ENCODE measurements at regions not wholly inside any gene's neighbourhood (a gene's known extent, or its start where the extent isn't known, plus 50 kb on each side); places are given as distances from the start of the nearest gene placed in this dataset.
A peak's percentile ranks its signal among the peaks of the same experiment; 100 is the strongest.

DNA sequence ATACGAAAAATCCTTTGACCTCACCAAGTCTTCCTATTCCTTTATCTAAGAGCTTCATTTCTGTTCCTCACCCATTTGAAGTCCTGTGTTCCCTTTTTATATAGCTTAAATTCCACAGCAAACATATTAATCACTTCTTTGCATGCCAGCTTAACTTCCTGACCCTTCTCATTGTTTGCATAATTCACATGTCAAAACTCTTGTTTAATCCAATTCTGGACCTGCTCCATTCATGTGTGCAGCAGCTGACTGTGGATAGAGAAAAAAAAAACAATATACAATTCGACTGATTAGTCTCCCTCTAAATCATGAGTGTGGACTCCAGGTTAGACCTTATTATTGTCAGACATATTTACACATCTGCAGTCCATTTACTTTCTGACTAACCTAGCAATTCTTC, 991.2 kb upstream of the TENM4 start:
- no peak for ATAC-seq
- Histone ChIP-seq H3K9me3 (ENCODE audit: control insufficient read depth, low read length) (no peaks in the 10 kb centered on the region), H3K4me1 (ENCODE audit: control insufficient read depth, insufficient read depth, low read length) (no peaks in the 10 kb centered on the region), H3K27ac (ENCODE audit: low read length) (no peak overlapping the region), H3K27me3 (ENCODE audit: control insufficient read depth, insufficient read depth) (no peaks in the 10 kb centered on the region), H3K4me3 (ENCODE audit: low read length) (no peak overlapping the region)
- intact Hi-C loops (cut with DNase I): no loop called here
- WGBS: 60% methylated on average over 2 of the region's 2 CpGs
- no peak for DNase-seq

DNA sequence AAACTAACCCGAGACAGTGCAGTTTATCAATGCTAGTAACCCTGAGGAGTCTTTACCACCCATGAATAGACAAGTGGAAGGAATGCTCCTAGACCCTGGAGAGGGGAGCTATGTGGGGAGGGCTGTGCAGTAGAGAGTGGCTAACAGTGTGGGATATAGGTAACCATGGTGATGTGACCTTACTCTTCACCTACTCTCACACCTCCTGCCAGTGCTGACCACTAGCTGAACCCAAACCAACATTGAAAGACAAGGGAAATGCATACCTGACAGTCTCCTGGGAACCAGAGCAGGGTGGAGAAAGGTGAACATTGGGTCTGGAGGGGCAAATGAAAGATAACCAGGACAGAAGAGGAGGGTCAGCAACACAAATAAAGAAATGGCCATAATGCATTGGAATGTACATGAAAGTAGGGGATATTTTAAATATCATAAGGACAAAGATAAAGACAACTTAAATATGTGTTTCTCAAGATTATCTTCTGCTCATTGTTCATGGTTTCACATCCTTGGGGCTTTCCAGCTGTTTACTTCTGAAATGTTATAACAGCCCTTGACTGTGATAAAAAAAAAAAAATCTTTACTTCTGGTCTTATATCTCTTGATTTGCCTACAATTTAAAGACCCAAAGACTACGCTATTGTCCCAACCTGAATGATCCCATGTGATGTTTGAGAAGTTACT, 983.3 kb upstream of the TENM4 start:
- Histone ChIP-seq H3K4me3 (ENCODE audit: low read length) (no peak overlapping the region), H3K4me1 (ENCODE audit: control insufficient read depth, insufficient read depth, low read length) (no peaks in the 10 kb centered on the region), H3K27ac (ENCODE audit: low read length) (no peak overlapping the region), H3K27me3 (ENCODE audit: control insufficient read depth, insufficient read depth) (no peaks in the 10 kb centered on the region), H3K9me3 (ENCODE audit: control insufficient read depth, low read length) (no peaks in the 10 kb centered on the region)
- no peak for DNase-seq
- intact Hi-C loops (cut with DNase I): loop anchor here in 1 of 4 donors (10.0 kb wide), 1 partner anchor 49 kb away; no protein-coding TSS in a partner anchor
- ATAC-seq: no peak
- 60% methylated on average over 2 of the region's 2 CpGs for WGBS

DNA sequence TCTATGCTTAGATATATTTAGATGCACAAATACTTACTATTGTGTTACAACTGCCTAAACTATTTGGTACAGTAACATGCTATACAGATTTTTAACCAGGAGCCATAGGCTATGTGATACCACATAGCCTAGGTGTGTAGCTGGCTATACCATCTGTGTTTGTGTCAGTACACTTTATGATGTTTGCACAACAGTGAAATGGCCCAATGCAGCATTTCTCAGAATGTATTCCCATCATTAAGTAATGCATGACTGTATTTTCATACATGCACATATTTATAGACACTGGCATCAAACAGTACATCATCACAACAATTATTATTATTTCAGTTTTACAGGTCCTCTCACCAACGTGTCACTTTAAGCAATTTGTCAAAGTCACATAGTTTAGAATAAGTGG, 979.5 kb upstream of the TENM4 start:
- 62% methylated on average over 1 of the region's 1 CpG for WGBS
- Histone ChIP-seq H3K27me3 (ENCODE audit: control insufficient read depth, insufficient read depth) (no peaks in the 10 kb centered on the region), H3K9me3 (ENCODE audit: control insufficient read depth, low read length) (no peaks in the 10 kb centered on the region), H3K27ac (ENCODE audit: low read length) (no peak overlapping the region), H3K4me1 (ENCODE audit: control insufficient read depth, insufficient read depth, low read length) (no peaks in the 10 kb centered on the region), H3K4me3 (ENCODE audit: low read length) (no peak overlapping the region)
- ATAC-seq (no peak), DNase-seq (no peak)
- intact Hi-C loops (cut with DNase I): loop anchor here in 1 of 4 donors (10.0 kb wide), 1 partner anchor 46 kb away; no protein-coding TSS in a partner anchor

DNA sequence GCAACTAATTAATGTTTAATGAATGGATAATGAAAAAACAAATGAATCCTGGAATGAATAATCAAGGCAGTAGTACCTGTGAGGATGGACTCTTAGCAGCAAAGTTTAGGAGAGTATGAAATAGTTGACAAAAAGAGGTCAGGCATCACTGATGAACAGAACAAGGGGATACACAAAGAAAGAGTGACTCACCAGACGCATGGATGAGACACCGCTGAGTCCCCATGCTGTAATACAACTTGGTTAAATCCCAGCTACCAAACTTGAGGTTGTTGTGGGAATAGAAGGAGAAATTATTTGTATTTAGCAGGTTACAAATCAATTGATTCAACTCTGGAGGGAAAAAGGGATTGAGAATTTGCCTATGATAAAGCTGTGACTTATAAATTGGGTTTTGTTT, 976.9 kb upstream of the TENM4 start:
- Histone ChIP-seq H3K4me3 (ENCODE audit: low read length) (no peak overlapping the region), H3K9me3 (ENCODE audit: control insufficient read depth, low read length) (no peaks in the 10 kb centered on the region), H3K27me3 (ENCODE audit: control insufficient read depth, insufficient read depth) (no peaks in the 10 kb centered on the region), H3K4me1 (ENCODE audit: control insufficient read depth, insufficient read depth, low read length) (no peaks in the 10 kb centered on the region), H3K27ac (ENCODE audit: low read length) (no peak overlapping the region)
- DNase-seq (no peak), ATAC-seq (no peak)
- intact Hi-C loops (cut with DNase I): no loop called here
- 91% methylated on average over 2 of the region's 2 CpGs for WGBS

DNA sequence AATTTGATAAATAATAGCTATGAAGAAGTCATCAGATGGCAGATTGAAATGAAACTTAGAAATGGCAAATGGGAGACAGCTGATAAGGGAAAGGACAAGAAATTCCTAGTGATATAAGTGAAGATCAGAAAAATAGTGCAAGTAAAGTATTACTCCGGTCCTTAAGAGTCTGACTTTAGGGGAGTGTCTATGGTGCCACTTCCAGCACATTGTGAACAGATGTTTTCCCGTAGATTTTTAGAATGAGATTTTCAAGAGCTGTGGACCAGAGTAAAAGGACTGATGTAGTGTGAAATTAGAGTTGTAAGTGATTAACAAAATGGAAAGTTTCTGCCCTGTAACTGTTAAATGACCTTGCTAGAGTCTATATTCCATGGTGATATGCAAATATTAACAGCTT, 974.8 kb upstream of the TENM4 start:
- no peak for ATAC-seq
- intact Hi-C loops (cut with DNase I): no loop called here

DNA sequence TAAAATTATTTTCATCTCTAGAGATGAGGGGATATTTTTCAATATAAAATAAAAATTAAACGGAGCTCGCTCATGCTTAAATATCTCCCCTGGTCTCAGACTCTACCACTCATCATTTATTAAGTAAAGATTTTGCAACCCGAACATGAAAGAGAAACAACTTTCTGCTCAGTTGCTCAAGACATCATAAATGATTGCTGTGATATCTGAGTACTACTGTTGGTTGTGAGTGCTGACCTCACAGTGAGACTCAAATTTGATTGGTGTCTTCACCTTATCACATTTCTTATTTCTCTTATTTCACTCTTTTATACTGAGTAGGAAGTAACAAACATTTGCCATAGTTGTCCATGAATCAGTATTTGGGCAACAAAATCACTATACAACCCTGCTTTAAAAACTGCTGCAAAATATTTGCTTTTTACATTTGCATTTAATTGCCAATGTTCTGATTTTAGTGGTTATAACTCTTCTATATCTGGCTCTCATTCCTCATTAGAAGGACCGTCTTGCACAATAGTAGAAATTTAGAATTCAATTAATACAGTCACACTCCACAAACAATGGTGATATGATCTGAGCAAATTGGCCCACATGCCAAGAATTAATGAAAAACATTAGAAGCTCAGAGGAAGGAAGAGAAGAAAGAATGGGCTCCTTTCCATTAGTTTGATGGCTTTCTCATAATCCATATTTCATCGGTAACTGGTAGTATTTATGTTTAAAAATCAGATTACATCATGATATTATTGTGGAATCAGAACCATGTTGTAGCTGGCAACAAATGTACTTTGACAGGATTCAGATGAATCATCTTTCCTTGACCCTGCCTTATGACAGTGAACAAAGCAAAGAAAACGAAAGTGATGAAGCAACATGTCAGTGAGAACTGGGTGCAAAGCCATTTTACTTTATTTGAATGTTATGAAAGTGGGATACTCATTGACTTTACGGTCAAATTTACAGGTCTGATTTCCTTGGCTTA, 973.6 kb upstream of the TENM4 start:
- Histone ChIP-seq H3K27ac (ENCODE audit: low read length) (no peak overlapping the region), H3K27me3 (ENCODE audit: control insufficient read depth, insufficient read depth) (no peaks in the 10 kb centered on the region), H3K4me1 (ENCODE audit: control insufficient read depth, insufficient read depth, low read length) (no peaks in the 10 kb centered on the region), H3K4me3 (ENCODE audit: low read length) (no peak overlapping the region), H3K9me3 (ENCODE audit: control insufficient read depth, low read length) (no peaks in the 10 kb centered on the region)
- ATAC-seq (no peak), DNase-seq (no peak)
- intact Hi-C loops (cut with DNase I): no loop called here
- 76% methylated on average over 7 of the region's 7 CpGs for WGBS

More for the DNA sequence above, 974.8 kb upstream of the TENM4 start:
- Histone ChIP-seq H3K27me3 (ENCODE audit: control insufficient read depth, insufficient read depth) (no peaks in the 10 kb centered on the region), H3K4me3 (ENCODE audit: low read length) (no peak overlapping the region), H3K9me3 (ENCODE audit: control insufficient read depth, low read length) (no peaks in the 10 kb centered on the region), H3K4me1 (ENCODE audit: control insufficient read depth, insufficient read depth, low read length) (no peaks in the 10 kb centered on the region), H3K27ac (ENCODE audit: low read length) (no peak overlapping the region)
- DNase-seq: no peak
- 89% methylated on average over 2 of the region's 2 CpGs for WGBS

DNA sequence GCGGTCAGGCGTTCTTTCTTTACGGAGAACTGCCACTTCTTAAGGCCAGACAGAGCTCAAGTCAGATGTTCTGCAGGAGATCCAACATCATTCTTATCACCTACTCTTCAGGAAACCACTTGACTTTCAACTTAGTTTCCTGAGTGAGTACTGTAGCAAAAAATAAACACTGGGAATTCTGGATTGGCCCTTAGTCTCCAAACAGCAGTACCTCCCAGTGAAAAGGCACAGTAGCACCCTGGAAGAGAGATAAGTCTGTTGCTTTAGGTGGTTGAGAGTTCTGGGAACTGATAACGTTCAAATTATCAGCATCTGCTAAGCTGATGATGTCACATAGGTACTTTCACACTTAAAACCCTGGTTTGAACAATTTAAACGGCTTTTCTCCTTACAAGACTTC, 971.8 kb upstream of the TENM4 start:
- DNase-seq (no peak), ATAC-seq (peak in 1 of 2 donors; percentile 39)
- no peak overlapping the region for H3K4me3 ChIP-seq (ENCODE audit: low read length)
- H3K27ac ChIP-seq (ENCODE audit: low read length): no peak overlapping the region
- H3K4me1 ChIP-seq (ENCODE audit: control insufficient read depth, insufficient read depth, low read length): no peaks in the 10 kb centered on the region
- no peaks in the 10 kb centered on the region for H3K9me3 ChIP-seq (ENCODE audit: control insufficient read depth, low read length)
- 39% methylated on average over 5 of the region's 5 CpGs for WGBS
- H3K27me3 ChIP-seq (ENCODE audit: control insufficient read depth, insufficient read depth): no peaks in the 10 kb centered on the region
- intact Hi-C loops (cut with DNase I): no loop called here

DNA sequence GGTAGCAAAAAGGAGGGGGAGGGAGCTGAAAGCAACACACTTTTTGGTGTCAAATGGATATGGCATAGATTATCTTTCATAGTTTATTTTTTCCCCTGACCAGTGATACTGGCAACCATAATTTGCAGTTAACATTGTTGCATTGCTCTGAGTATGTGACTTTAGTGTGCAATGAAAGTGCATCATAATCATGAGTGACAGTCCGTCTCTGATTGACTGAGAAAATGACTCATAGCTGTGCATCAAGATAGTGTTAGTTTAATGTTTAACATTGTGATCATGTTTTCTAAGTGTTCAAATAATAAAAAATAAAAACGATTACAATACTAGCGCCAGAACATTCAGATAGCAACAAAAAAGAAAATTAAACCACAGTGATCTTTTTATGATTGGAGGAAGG, 952.4 kb upstream of the TENM4 start:
- H3K4me3 ChIP-seq (ENCODE audit: low read length): no peak overlapping the region
- no peaks in the 10 kb centered on the region for H3K27me3 ChIP-seq (ENCODE audit: control insufficient read depth, insufficient read depth)
- 85% methylated on average over 3 of the region's 3 CpGs for WGBS
- no peak overlapping the region for H3K27ac ChIP-seq (ENCODE audit: low read length)
- no peaks in the 10 kb centered on the region for H3K4me1 ChIP-seq (ENCODE audit: control insufficient read depth, insufficient read depth, low read length)
- ATAC-seq (no peak), DNase-seq (no peak)
- H3K9me3 ChIP-seq (ENCODE audit: control insufficient read depth, low read length): no peaks in the 10 kb centered on the region
- intact Hi-C loops (cut with DNase I): no loop called here

DNA sequence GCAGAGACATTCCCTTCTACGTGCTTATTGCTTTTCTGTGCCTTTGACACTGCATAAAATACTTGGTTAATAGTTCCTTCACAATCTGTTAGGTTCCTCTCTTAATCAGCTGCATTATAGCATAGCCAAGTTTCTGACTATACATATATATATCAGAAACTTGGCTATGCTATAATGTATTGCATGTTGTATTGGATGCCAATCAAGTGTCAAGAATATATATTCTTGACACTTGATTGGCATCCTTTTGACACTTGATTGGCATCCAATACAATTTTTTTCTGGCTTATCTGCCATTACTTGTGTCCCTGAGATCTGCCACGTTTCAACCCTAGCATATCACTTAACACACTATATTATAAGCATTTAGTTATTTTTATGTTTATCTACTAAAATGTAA, 949.7 kb upstream of the TENM4 start:
- 55% methylated on average over 2 of the region's 2 CpGs for WGBS
- no peak overlapping the region for H3K4me3 ChIP-seq (ENCODE audit: low read length)
- intact Hi-C loops (cut with DNase I): no loop called here

DNA sequence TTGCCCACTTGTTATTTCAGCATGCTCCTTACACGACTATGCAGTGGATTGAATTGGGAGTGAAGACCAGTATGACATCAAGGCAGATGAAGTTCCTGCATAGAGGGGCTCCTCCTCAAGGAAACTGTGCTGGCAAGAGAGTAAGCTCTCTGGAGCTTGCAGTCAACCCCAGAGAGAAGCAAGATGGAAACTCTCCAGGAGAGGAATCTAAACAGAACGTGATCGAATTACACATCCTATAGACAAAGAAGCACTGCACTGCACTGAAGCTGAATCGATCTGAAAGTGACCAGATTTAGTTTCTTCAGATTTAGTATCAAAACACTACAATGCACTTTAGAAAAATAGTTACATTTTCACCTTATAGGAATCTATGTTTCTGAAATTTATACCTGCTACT, 947.7 kb upstream of the TENM4 start:
- intact Hi-C loops (cut with DNase I): no loop called here
- no peaks in the 10 kb centered on the region for H3K27me3 ChIP-seq (ENCODE audit: control insufficient read depth, insufficient read depth)
- H3K9me3 ChIP-seq (ENCODE audit: control insufficient read depth, low read length): no peaks in the 10 kb centered on the region
- DNase-seq (no peak), ATAC-seq (no peak)
- H3K4me1 ChIP-seq (ENCODE audit: control insufficient read depth, insufficient read depth, low read length): no peaks in the 10 kb centered on the region
- H3K27ac ChIP-seq (ENCODE audit: low read length): no peak overlapping the region
- 63% methylated on average over 4 of the region's 4 CpGs for WGBS
- no peak overlapping the region for H3K4me3 ChIP-seq (ENCODE audit: low read length)

More for the DNA sequence above, 949.7 kb upstream of the TENM4 start:
- no peaks in the 10 kb centered on the region for H3K4me1 ChIP-seq (ENCODE audit: control insufficient read depth, insufficient read depth, low read length)
- H3K27ac ChIP-seq (ENCODE audit: low read length): no peak overlapping the region
- ATAC-seq (no peak), DNase-seq (no peak)
- H3K27me3 ChIP-seq (ENCODE audit: control insufficient read depth, insufficient read depth): no peaks in the 10 kb centered on the region
- H3K9me3 ChIP-seq (ENCODE audit: control insufficient read depth, low read length): no peaks in the 10 kb centered on the region

DNA sequence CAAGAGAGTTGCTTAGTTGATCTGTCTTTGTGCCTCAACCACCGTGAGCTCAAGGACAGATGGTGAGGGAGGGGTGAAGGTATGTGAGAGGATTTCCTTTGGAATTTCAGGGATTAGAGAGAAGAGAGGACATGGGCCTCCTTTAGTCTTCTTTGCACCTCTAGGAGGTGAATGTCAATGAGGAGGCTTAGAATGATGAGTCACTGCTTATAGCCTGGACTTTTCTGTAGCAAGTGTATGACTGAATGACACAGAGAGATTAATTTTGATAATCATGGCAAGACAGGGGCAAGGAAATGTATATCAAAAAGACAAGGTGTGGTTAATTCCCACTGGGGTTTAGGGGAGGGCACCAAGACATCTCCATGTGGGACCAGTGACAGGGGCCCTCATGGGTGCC, 947.3 kb upstream of the TENM4 start:
- H3K4me1 ChIP-seq (ENCODE audit: control insufficient read depth, insufficient read depth, low read length): no peaks in the 10 kb centered on the region
- no peaks in the 10 kb centered on the region for H3K9me3 ChIP-seq (ENCODE audit: control insufficient read depth, low read length)
- no peak for DNase-seq
- whole genome bisulfite sequencing: 64% methylated on average over 1 of the region's 1 CpG
- ATAC-seq: no peak
- intact Hi-C loops (cut with DNase I): no loop called here
- no peak overlapping the region for H3K27ac ChIP-seq (ENCODE audit: low read length)
- no peak overlapping the region for H3K4me3 ChIP-seq (ENCODE audit: low read length)
- H3K27me3 ChIP-seq (ENCODE audit: control insufficient read depth, insufficient read depth): no peaks in the 10 kb centered on the region
